Caki2 (cell line): ENCODE measurements at regions not wholly inside any gene's neighbourhood (a gene's known extent, or its start where the extent isn't known, plus 50 kb on each side); places are given as distances from the start of the nearest gene placed in this dataset.
"Not testable (repeated sequence)": the region's sequence is repeated elsewhere in the genome, so short reads cannot be mapped to it uniquely, and the experiment has no call there.

Experiments
- DNase-seq: peaks from one replicate; pipeline ENCODE4 v3.0.0-alpha.2; 2015; ENCODE audit warnings: low read depth
- in situ Hi-C: cut with HindIII; loops from 2 replicates; pipeline ENCODE4 v1.10.0; 2016; ENCODE audit warnings: low sequenced_read_pairs, low pct_unique_long_range_greater_than_20kb, mixed read lengths

DNA sequence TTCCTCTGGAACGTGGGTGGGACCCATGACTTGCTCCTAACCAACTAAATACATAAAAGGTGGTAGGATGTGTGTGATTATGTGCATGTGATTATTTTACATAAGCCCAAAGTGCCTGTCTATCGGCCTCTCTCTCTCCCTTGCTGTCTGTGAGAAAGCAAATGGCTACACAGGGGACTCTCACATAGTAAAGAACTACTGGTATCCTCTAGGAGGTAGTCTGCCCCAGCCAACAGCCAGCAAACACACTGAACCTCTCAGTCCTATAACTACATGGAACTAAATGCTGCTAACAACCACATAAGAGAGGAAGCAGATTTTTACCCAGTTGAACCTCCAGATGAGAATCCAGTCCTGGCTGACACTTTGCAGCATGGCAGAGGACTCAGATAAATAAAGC is 1249.4 kb downstream of the ADGRL3 start:
- DNase-seq: no peak
- in situ Hi-C loops: no loop called here

DNA sequence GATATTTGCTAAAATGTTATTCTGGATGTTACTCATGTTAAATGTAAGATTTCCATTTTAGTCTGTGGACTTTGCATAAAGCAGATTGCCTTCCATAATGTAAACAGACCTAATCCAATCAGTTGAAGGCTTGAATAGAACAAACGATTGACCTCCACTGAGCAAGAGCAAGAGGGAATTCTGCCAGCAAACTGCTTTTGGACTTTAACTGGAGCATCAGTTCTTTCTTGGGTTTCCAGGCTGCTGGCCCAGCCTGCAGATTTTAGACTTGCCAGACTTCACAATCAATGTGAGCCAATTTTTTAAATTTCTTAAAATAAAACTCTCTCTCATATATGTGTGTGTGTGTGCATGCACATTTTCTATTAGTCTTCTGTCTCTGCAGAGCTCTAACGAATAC is 1248.8 kb downstream of the ADGRL3 start:
- in situ Hi-C loops: no loop called here

DNA sequence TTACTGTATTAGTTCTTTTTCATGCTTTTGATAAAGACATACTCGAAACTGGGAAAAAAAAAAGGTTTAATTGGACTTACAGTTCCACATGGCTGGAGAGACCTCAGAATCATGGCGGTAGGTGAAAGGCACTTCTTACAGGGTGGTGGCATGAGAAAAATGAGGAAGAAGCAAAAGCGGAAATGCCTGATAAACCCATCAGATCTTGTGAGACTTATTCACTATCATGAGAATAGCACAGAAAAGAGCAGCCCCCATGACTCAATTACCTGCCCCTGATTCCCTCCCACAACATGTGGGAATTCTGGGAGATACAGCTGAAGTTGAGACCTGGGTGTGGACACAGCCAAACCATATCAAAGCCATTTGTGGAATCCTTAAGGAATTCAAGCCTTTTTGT is 1238.9 kb downstream of the ADGRL3 start:
- DNase-seq: no peak
- in situ Hi-C loops: no loop called here

More for the DNA sequence above, 1248.8 kb downstream of the ADGRL3 start:
- DNase-seq: no peak

DNA sequence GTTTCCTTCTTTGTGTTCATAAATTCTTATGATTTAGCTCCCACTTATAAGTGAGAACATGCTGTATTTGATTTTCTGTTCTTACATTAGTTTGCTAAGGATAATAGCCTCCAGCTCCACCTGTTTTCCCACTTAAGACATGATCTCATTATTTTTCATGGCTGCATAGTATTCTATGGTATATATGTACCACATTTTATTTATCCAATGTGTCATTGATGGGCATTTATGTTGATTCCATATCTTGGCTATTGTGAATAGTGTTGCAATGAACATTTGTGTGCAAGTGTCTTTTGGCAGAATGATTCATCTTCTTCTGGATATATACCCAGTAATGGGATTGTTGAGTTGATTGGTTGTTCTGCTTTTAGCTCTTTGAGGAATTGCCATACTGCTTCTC is 1234.8 kb downstream of the ADGRL3 start:
- in situ Hi-C loops: no loop called here
- no peak for DNase-seq

GRCh38 chr4:62431513-62432231 is 1231.5 kb downstream of the ADGRL3 start:
- in situ Hi-C loops, DNase-seq: not testable (repeated sequence)

DNA sequence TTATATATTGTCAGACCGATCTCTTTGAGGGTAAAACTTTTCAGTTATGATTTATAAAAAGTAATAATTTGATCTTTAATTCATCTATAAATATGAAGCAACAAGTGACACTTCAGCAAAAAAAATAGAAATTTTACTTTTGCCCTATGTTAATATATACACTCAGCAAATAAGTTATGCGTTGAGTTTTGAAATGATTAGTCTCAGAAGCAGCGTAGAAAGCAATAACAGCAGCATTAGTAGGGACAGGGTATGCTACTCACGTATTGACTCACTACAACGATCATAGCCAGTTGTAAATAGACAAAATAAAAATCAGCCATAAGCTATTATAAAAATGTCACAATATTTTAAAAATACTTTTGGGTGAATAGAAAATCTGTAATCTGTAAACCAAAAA is 1229.2 kb downstream of the ADGRL3 start:
- no peak for DNase-seq
- in situ Hi-C loops: no loop called here

DNA sequence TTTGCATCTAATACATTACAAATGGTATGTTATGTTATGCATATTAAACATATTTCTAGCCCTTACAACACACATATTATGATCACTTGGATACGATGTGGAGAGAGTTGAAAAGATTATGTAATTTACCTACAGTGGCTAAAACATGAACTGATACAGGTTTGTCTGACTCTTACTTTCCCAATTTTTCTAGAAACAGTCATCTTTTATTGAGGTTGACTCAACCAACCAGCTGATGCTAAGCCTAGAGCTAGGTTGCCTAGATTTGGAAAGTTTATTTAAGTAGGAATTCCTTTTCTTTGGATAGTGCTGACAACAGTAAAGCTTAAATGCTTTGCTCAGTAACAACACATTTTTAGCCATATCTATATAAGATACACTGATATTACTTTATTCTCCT is 1215.1 kb downstream of the ADGRL3 start:
- DNase-seq: no peak
- in situ Hi-C loops: no loop called here

DNA sequence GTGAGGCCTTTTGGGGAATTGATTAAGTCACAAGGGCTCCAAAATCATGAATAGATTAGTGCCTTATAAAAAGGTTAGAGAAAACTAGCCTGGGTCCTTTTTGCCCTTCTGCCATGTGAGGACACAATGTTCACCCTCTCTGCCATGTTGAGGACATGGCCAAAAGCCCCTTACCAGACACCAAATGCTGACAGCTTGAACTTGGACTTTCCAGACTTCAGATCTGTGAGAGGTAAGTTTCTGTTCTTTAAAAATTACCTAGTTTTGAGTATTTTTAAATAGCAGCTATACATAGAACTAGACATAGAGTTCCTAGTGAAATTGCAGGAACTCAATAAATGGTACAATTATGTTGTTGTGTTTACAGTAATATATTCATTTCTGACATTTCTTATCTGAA is 1214.4 kb downstream of the ADGRL3 start:
- in situ Hi-C loops: no loop called here

DNA sequence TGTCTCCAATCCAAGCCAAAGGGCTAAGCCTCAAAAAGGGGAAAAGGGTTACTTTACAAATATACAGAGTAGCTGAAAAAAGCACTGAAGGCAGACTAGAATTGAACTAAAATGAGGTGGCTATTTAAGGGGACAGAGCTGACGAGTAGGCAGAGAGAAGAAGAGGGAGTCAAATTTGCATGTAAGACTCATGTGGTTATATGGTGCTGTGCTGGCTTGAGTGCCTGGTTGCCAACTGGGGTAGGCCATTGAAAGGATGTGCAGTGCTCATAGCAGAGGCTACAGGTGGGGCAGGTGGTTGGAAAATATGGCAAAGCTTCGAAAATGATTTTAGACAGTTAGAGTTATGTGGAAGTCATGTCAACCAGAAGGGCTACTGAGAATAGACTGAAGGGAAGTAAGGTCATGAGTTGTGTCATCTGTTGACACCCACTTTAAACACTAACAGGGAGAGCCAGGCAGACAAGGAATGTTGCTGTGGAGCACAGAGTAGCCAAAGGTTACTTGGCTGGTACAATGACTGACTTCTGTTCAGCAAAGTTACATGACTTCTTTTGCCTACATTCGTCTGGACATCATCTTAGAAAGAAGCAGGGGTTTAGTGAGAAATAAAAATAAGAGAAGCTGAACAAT is 1210.4 kb downstream of the ADGRL3 start:
- no peak for DNase-seq
- in situ Hi-C loops: no loop called here

More for the DNA sequence above, 1214.4 kb downstream of the ADGRL3 start:
- DNase-seq: no peak

DNA sequence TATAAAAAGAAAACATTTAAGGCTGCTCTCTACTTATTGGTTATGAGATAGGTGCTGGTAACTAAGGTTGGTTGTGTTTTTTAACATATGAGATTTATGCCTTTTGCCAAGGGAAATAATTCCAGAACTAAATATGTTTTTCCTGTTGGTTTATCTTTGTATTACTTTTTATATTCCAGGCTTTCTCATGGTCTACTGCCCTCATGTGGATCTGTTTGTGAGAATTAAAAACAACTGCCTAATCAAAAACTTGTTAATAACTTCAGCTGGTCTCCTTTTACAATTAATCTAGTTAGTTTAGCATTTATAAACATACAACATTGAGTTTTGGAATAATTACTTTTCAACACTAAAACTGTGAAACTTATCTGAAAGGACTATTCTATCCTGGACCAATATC is 1208.3 kb downstream of the ADGRL3 start:
- in situ Hi-C loops: no loop called here

GRCh38 chr4:62407534-62407933 is 1207.4 kb downstream of the ADGRL3 start:
- in situ Hi-C loops: no loop called here
- DNase-seq: no peak

More for the DNA sequence above, 1208.3 kb downstream of the ADGRL3 start:
- no peak for DNase-seq

DNA sequence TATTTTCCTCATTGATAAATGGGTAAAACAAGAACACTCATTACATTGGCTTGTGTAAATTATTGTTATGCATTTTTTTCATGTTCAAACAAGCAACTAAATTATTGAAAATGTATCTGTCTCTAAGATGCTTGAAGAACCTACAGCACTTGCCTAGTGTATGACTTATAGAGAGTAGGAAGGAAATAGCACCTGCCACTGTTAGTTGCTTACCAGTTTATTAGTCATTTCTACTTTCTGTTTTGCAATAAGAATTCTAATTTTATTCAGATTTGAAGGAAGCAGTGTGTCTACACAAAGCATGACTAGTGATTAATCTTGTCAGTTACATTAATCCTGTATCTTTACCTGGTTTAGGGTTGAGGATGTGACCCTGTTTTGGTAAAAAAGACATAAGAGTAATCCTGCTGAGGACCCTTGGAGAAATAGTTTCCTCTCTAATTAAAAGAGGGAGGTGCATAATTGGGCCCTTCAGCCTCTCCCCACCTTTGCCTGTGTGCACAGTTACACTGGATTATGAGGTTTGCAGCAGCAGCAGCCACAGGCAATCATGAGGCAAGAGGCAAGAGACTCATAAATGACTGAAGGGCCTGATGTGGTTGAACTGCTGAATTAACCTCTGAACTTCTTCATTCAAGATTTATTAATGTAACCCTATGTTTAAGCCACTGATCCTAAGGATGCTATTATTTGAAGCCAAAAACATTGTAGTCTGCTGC is 1202.1 kb downstream of the ADGRL3 start:
- DNase-seq: no peak
- in situ Hi-C loops: no loop called here

DNA sequence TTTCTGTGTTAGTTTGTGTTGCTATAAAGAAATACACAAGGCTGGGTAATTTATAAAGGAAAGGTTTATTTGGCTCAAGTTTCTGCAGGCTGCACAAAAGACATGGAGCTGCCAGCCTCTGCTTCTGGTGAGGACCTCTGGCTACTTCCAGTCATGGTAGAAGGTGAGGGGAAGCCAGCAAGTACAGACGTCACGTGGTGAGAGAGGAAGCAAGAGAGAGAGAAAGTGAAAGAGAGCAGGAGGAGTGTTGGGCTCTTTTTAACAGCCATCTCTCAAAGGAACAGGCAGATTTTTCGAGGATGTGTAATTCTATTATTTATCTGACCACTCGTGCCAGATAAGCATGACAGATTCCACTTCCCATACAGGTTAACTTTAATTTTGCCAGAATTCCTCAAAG is 1199.1 kb downstream of the ADGRL3 start:
- in situ Hi-C loops: no loop called here
- DNase-seq: no peak

GRCh38 chr4:62398318-62398717 is 1198.2 kb downstream of the ADGRL3 start:
- DNase-seq: no peak
- in situ Hi-C loops: no loop called here

DNA sequence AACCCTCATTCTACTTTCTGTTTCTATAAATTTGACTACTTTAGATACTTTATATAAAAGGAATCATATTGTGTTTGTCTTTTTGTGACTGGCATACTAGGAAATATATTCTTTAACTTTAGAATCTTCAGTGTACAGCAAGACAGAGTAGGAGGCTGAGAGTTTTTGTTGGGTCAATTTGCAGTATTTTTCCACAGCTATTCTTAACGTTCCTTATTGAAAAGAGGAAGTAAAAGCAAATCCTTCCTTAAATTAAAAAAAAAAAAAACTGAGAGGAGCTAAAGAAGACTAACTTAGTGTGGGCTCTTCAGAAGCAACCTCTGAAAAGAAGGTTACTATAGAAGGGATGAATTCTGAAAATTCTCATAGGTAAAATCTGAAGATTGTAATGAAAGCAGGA is 1194.6 kb downstream of the ADGRL3 start:
- in situ Hi-C loops: no loop called here
- no peak for DNase-seq

GRCh38 chr4:62387808-62388207 is 1187.7 kb downstream of the ADGRL3 start:
- in situ Hi-C loops: no loop called here
- DNase-seq: no peak

DNA sequence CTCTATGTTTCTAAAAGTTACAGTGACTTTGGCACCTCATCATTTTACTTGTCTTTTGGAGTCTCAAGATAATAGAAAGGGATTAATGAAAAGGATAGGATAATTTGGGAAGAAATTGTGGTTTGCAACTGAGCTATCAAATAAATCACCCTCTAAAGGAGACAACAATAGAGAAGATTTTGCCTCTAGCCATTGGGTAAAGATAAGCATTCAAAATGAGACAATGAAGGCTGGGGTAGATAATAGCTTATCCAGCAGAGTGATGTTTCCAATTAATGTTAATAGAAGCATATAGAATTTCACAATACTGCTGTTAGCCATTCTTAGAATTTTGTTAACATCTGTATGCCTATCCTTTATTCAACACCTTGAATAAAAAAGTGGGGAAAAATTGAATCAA is 1177.6 kb downstream of the ADGRL3 start:
- in situ Hi-C loops: no loop called here
- no peak for DNase-seq

DNA sequence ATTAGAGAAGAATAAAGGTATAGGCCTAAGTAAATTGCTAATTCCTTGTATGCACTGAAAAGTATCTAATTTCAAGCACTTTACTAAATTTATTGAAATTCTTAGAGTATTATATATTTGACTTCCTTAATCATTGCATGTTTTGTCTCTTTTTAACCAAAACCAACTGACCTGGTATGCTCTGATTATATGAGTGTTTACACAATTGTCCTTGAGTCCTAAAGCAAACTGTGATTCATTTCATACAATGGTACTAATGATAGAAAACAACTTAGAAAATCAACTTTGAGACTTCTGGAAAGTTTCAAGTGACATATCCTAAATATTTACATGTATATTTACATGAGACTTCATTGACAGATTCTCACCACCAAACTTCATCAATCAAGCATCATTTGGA is 1177.1 kb downstream of the ADGRL3 start:
- DNase-seq: no peak
- in situ Hi-C loops: no loop called here

GRCh38 chr4:62366939-62367338 is 1166.8 kb downstream of the ADGRL3 start:
- no peak for DNase-seq
- in situ Hi-C loops: no loop called here
